PC-3 (cell line): ENCODE measurements at regions not wholly inside any gene's neighbourhood (a gene's known extent, or its start where the extent isn't known, plus 50 kb on each side); places are given as distances from the start of the nearest gene placed in this dataset.

Experiments
- EZH2phosphoT487 ChIP-seq: fragments of 300-600 bp; sonication (generic); IDR thresholded peaks from 2 replicates; pipeline ENCODE4 v1.6.1; 2018; ENCODE audit warnings: mild to moderate bottlenecking, antibody characterized with exemption, low read length, borderline replicate concordance
- TF ChIP-seq, protein P1 (sequence below): fragments of 300-600 bp; sonication (generic); conservative IDR thresholded peaks from 2 replicates; pipeline ENCODE4 v1.5.1; 2017; ENCODE audit warnings: antibody characterized with exemption, low read depth, mild to moderate bottlenecking, low read length

DNA sequence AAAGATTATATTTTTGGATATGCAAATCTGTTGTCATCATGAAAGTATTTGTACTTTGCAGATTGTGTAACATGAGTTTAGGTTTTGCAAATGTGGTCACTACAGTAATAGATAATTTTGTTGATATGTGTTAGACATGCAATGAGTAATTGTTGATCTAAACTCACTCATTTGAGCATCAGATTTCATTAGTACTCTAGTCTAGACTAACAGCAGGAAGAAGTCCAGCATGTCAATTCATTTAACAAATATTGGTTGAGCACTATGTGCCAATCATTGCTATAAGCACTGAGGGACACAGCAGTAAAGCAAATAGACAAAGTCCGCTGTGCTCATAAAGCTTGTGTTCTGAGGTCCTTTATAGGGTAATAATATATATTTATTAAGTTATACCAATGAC lies 350.0 kb downstream of the USP25 start:
- TF ChIP-seq, protein P1, sequence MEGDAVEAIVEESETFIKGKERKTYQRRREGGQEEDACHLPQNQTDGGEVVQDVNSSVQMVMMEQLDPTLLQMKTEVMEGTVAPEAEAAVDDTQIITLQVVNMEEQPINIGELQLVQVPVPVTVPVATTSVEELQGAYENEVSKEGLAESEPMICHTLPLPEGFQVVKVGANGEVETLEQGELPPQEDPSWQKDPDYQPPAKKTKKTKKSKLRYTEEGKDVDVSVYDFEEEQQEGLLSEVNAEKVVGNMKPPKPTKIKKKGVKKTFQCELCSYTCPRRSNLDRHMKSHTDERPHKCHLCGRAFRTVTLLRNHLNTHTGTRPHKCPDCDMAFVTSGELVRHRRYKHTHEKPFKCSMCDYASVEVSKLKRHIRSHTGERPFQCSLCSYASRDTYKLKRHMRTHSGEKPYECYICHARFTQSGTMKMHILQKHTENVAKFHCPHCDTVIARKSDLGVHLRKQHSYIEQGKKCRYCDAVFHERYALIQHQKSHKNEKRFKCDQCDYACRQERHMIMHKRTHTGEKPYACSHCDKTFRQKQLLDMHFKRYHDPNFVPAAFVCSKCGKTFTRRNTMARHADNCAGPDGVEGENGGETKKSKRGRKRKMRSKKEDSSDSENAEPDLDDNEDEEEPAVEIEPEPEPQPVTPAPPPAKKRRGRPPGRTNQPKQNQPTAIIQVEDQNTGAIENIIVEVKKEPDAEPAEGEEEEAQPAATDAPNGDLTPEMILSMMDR = no peak
- no peak for TF ChIP-seq EZH2phosphoT487
